Right lobe of liver (tissue), 6 donors: ENCODE measurements at regions not wholly inside any gene's neighbourhood (a gene's known extent, or its start where the extent isn't known, plus 50 kb on each side); places are given as distances from the start of the nearest gene placed in this dataset.

ENCODE experiments used
- ATAC-seq, 4 donors: fragments of 200-7000 bp; cut with Tn5 transposase; one replicate each; pipeline ENCODE4 v1.9.1; 2020; ENCODE audit warnings: mild to moderate bottlenecking in 4 of 4, moderate library complexity in 4 of 4
- DNase-seq, 3 donors: peaks; one replicate each; pipeline ENCODE4 v3.0.0-alpha.2; 2020
- H3K27ac ChIP-seq, 3 donors: fragments of 200-600 bp; one replicate each; pipeline ENCODE4 v1.8.0; 2022
- H3K27me3 ChIP-seq, 2 donors: fragments of 200-600 bp; one replicate each; pipeline ENCODE4 v1.8.0; 2022
- H3K36me3 ChIP-seq, 4 donors: fragments of 200-600 bp; sonication (generic) in 1 of 4; one replicate each; pipeline versions ENCODE4 v1.5.1 to v1.8.0; 2017 to 2022; ENCODE audit warnings: control low read depth in 1 of 4
- H3K4me1 ChIP-seq, 4 donors: fragments of 200-600 bp; sonication (generic) in 1 of 4; one replicate each; pipeline versions ENCODE4 v1.5.1 to v1.8.0; 2017 to 2022; ENCODE audit warnings: control low read depth in 1 of 4
- H3K4me3 ChIP-seq, 3 donors: fragments of 200-600 bp; one replicate each; pipeline ENCODE4 v1.8.0; 2022
- H3K9me3 ChIP-seq, 4 donors: fragments of 200-600 bp; sonication (generic) in 1 of 4; one replicate each; pipeline versions ENCODE4 v1.5.1 to v1.8.0; 2017 to 2022; ENCODE audit warnings: control low read depth in 1 of 4
- CTCF ChIP-seq, 4 donors: fragments of 200-600 bp in 3 of 4; fragments of 450-650 bp in 1 of 4; IDR thresholded peaks; one replicate each; pipeline versions ENCODE4 v1.5.1 to v1.8.0; 2016 to 2022; ENCODE audit warnings: antibody characterized with exemption in 4 of 4, mild to moderate bottlenecking in 2 of 4
- POLR2A ChIP-seq: fragments of 450-650 bp; IDR thresholded peaks from one replicate; pipeline ENCODE4 v1.6.1; 2017; ENCODE audit warnings: antibody characterized with exemption, mild to moderate bottlenecking
- WGBS: methylation state at CpG from one replicate; pipeline ENCODE4 v1.1.6; 2018; ENCODE audit warnings: low coverage, low lambda C conversion rate; ENCODE audit not compliant: insufficient coverage; ENCODE audit errors: missing lambda C conversion rate; 5-methylcytosine and 5-hydroxymethylcytosine counted together
- intact Hi-C, 2 donors: fragments of 100-400 bp; cut with DNase I; formaldehyde crosslinking; loops; one replicate each; pipeline versions ENCODE4 v1.11.2 to v1.14.1; 2022
- donor health status: DM: no; HTN: yes; CAD: no.
- donor health status: DM: no; HTN: no; CAD: no.
- donor health status: DM: no; HTN: no; CAD: no.
- donor health status: DM: no; HTN: yes; CAD: no.
- donor health status: DM: no; HTN: yes; CAD: no.

GRCh38 chr1:115577513-115577912, 64.3 kb upstream of the VANGL1 start:
- no peaks in the 10 kb centered on the region for H3K27me3 ChIP-seq
- intact Hi-C loops: no loop called here
- DNase-seq: no peak
- no peaks in the 10 kb centered on the region for H3K36me3 ChIP-seq
- no peak overlapping the region for H3K27ac ChIP-seq
- WGBS: 71% methylated on average over 3 of the region's 3 CpGs
- TF ChIP-seq CTCF (IDR thresholded peaks at IDR 0.05) (no peak), POLR2A (no peak)
- no peak overlapping the region for H3K4me3 ChIP-seq
- no peak for ATAC-seq
- H3K4me1 ChIP-seq: no peaks in the 10 kb centered on the region
- H3K9me3 ChIP-seq: no peaks in the 10 kb centered on the region

GRCh38 chr1:115575661-115576060, 66.1 kb upstream of the VANGL1 start:
- TF ChIP-seq POLR2A (no peak), CTCF (IDR thresholded peaks at IDR 0.05) (no peak)
- Histone ChIP-seq H3K27me3 (no peaks in the 10 kb centered on the region), H3K4me3 (no peak overlapping the region), H3K27ac (no peak overlapping the region), H3K4me1 (no peaks in the 10 kb centered on the region), H3K9me3 (no peaks in the 10 kb centered on the region), H3K36me3 (no peaks in the 10 kb centered on the region)
- intact Hi-C loops: no loop called here
- no peak for ATAC-seq
- DNase-seq: no peak

GRCh38 chr1:115572710-115573109, 69.1 kb upstream of the VANGL1 start:
- Histone ChIP-seq H3K4me1 (no peaks in the 10 kb centered on the region), H3K36me3 (no peaks in the 10 kb centered on the region), H3K9me3 (no peaks in the 10 kb centered on the region), H3K4me3 (no peak overlapping the region), H3K27me3 (no peaks in the 10 kb centered on the region), H3K27ac (no peak overlapping the region)
- ATAC-seq (no peak), DNase-seq (no peak)
- no peak for TF ChIP-seq POLR2A
- TF ChIP-seq CTCF (IDR thresholded peaks at IDR 0.05): no peak
- intact Hi-C loops: no loop called here
- WGBS: 93% methylated on average over 1 of the region's 1 CpG

- no peak for TF ChIP-seq CTCF (IDR thresholded peaks at IDR 0.05)
- TF ChIP-seq POLR2A: no peak
- no peak for DNase-seq
Measured at GRCh38 chr1:115567431-115567830, 74.3 kb upstream of the VANGL1 start.

GRCh38 chr1:115565791-115566190, 76.0 kb upstream of the VANGL1 start:
- intact Hi-C loops: no loop called here
- H3K27ac ChIP-seq: no peak overlapping the region
- no peaks in the 10 kb centered on the region for H3K36me3 ChIP-seq
- DNase-seq (no peak), ATAC-seq (no peak)
- no peaks in the 10 kb centered on the region for H3K9me3 ChIP-seq
- TF ChIP-seq POLR2A: no peak
- no peak for TF ChIP-seq CTCF (IDR thresholded peaks at IDR 0.05)
- peaks cover 0 to 7% of the 10 kb centered on the region in 2 donors for H3K27me3 ChIP-seq
- 32% methylated on average over 3 of the region's 3 CpGs for WGBS
- no peak overlapping the region for H3K4me3 ChIP-seq
- H3K4me1 ChIP-seq: no peaks in the 10 kb centered on the region

More at GRCh38 chr1:115567431-115567830, 74.3 kb upstream of the VANGL1 start:
- Histone ChIP-seq H3K4me1 (no peaks in the 10 kb centered on the region), H3K27me3 (peaks cover 0 to 7% of the 10 kb centered on the region in 2 donors), H3K36me3 (no peaks in the 10 kb centered on the region), H3K27ac (no peak overlapping the region), H3K4me3 (no peak overlapping the region), H3K9me3 (no peaks in the 10 kb centered on the region)
- ATAC-seq: no peak
- intact Hi-C loops: no loop called here
